Naive thymus-derived CD8-positive, alpha-beta T cell (primary cell): ENCODE measurements at regions not wholly inside any gene's neighbourhood (a gene's known extent, or its start where the extent isn't known, plus 50 kb on each side); places are given as distances from the start of the nearest gene placed in this dataset.

ENCODE experiments used
- ATAC-seq, 2 donors: fragments of 150-1000 bp; cut with Tn5 transposase in 1 of 2; sonication (Bioruptor Pico), chemical (Tn5 transposase) in 1 of 2; 1 replicate in 1 of 2; 2 replicates in 1 of 2; pipeline ENCODE4 v1.10.0; 2021; ENCODE audit warnings: mild to moderate bottlenecking in 2 of 2, moderate library complexity in 2 of 2
- POLR2A ChIA-PET: fragments of 350-600 bp; sonication (Branson Sonifier 250); formaldehyde crosslinking; loops from one replicate; lab custom pipeline; 2021; ENCODE audit warnings: antibody characterized with exemption; lab: Charles Lee
- DNase-seq, 10 donors: peaks; one replicate each; pipeline versions ENCODE4 v3.0.0 to v3.0.0-alpha.2; 2020 to 2022
- H3K27ac Mint-ChIP-seq, 10 donors: one replicate each; pipeline ENCODE4 v1.8.0; 2020 to 2022; ENCODE audit warnings: mild to moderate bottlenecking in 10 of 10, mixed read lengths in 10 of 10, moderate library complexity in 4 of 10, inconsistent platforms in 1 of 10
- H3K27me3 Mint-ChIP-seq, 5 donors: one replicate each; pipeline ENCODE4 v1.8.0; 2021 to 2022; ENCODE audit warnings: mixed read lengths in 5 of 5
- H3K36me3 Mint-ChIP-seq, 3 donors: one replicate each; pipeline ENCODE4 v1.8.0; 2020 to 2022; ENCODE audit warnings: mixed read lengths in 3 of 3, mild to moderate bottlenecking in 2 of 3, inconsistent platforms in 1 of 3
- H3K4me1 Mint-ChIP-seq, 4 donors: one replicate each; pipeline ENCODE4 v1.8.0; 2021 to 2022; ENCODE audit warnings: mixed read lengths in 4 of 4
- H3K4me3 Mint-ChIP-seq, 10 donors: one replicate each; pipeline ENCODE4 v1.8.0; 2020 to 2022; ENCODE audit warnings: mild to moderate bottlenecking in 10 of 10, mixed read lengths in 10 of 10, moderate library complexity in 6 of 10, inconsistent platforms in 1 of 10
- H3K9me3 Mint-ChIP-seq, 9 donors: one replicate each; pipeline ENCODE4 v1.8.0; 2020 to 2022; ENCODE audit warnings: mixed read lengths in 9 of 9, mild to moderate bottlenecking in 3 of 9, inconsistent platforms in 1 of 9, moderate library complexity in 1 of 9

GRCh38 chr3:22893101-22893500 lies 310.0 kb upstream of the UBE2E2 start:
- POLR2A ChIA-PET = no interaction called here
- Mint-ChIP-seq H3K9me3 (no peaks in the 10 kb centered on the region), H3K4me1 (no peaks in the 10 kb centered on the region), H3K36me3 (no peaks in the 10 kb centered on the region), H3K4me3 (no peak overlapping the region), H3K27ac (no peak overlapping the region), H3K27me3 (peaks cover 0 to 15% (median 11%) of the 10 kb centered on the region in 5 donors)
- no peak for DNase-seq
- ATAC-seq = no peak

- POLR2A ChIA-PET = no interaction called here
- Mint-ChIP-seq H3K36me3 (no peaks in the 10 kb centered on the region), H3K4me3 (no peak overlapping the region), H3K27ac (no peak overlapping the region), H3K9me3 (no peaks in the 10 kb centered on the region), H3K4me1 (no peaks in the 10 kb centered on the region), H3K27me3 (peaks cover 0 to 15% (median 11%) of the 10 kb centered on the region in 5 donors)
- no peak for ATAC-seq
- no peak for DNase-seq
Measured at GRCh38 chr3:22893644-22894325, 309.3 kb upstream of the UBE2E2 start.

- Mint-ChIP-seq H3K4me3 (no peak overlapping the region), H3K27ac (no peak overlapping the region), H3K9me3 (no peaks in the 10 kb centered on the region), H3K27me3 (peaks cover 0 to 15% (median 9%) of the 10 kb centered on the region in 5 donors), H3K4me1 (no peaks in the 10 kb centered on the region), H3K36me3 (no peaks in the 10 kb centered on the region)
- DNase-seq (no peak), ATAC-seq (no peak)
- POLR2A ChIA-PET = no interaction called here
Measured at GRCh38 chr3:22894865-22895264, 308.3 kb upstream of the UBE2E2 start.

- H3K36me3 Mint-ChIP-seq = no peaks in the 10 kb centered on the region
- H3K4me1 Mint-ChIP-seq = no peaks in the 10 kb centered on the region
- H3K4me3 Mint-ChIP-seq = no peak overlapping the region
- H3K27ac Mint-ChIP-seq = no peak overlapping the region
- H3K9me3 Mint-ChIP-seq = peaks cover 0 to 2% (median 0%) of the 10 kb centered on the region in 9 donors
- H3K27me3 Mint-ChIP-seq = peaks cover 0 to 14% (median 9%) of the 10 kb centered on the region in 5 donors
- ATAC-seq (no peak), DNase-seq (no peak)
- POLR2A ChIA-PET = no interaction called here
Measured at GRCh38 chr3:22895671-22896070, 307.5 kb upstream of the UBE2E2 start.

- Mint-ChIP-seq H3K9me3 (peaks cover 0 to 16% (median 2%) of the 10 kb centered on the region in 9 donors), H3K4me3 (no peak overlapping the region), H3K4me1 (no peaks in the 10 kb centered on the region), H3K27me3 (peaks cover 0 to 5% (median 0%) of the 10 kb centered on the region in 5 donors), H3K27ac (no peak overlapping the region), H3K36me3 (no peaks in the 10 kb centered on the region)
- ATAC-seq = no peak
- no peak for DNase-seq
- POLR2A ChIA-PET = no interaction called here
Measured at GRCh38 chr3:22898558-22898957, 304.6 kb upstream of the UBE2E2 start.

- POLR2A ChIA-PET = no interaction called here
- DNase-seq = no peak
- no peak for ATAC-seq
- Mint-ChIP-seq H3K36me3 (no peaks in the 10 kb centered on the region), H3K4me1 (no peaks in the 10 kb centered on the region), H3K9me3 (peaks cover 0 to 16% (median 2%) of the 10 kb centered on the region in 9 donors), H3K27ac (no peak overlapping the region), H3K4me3 (no peak overlapping the region), H3K27me3 (peaks cover 0 to 5% (median 0%) of the 10 kb centered on the region in 5 donors)
Measured at GRCh38 chr3:22899441-22899840, 303.7 kb upstream of the UBE2E2 start.

GRCh38 chr3:22900296-22900695 lies 302.8 kb upstream of the UBE2E2 start:
- Mint-ChIP-seq H3K27me3 (peaks cover 0 to 5% (median 0%) of the 10 kb centered on the region in 5 donors), H3K36me3 (no peaks in the 10 kb centered on the region), H3K9me3 (peaks cover 0 to 16% (median 2%) of the 10 kb centered on the region in 9 donors), H3K4me1 (no peaks in the 10 kb centered on the region), H3K4me3 (no peak overlapping the region), H3K27ac (no peak overlapping the region)
- ATAC-seq (no peak), DNase-seq (no peak)
- POLR2A ChIA-PET = no interaction called here

- no peak overlapping the region for H3K27ac Mint-ChIP-seq
- peaks cover 0 to 16% (median 2%) of the 10 kb centered on the region in 9 donors for H3K9me3 Mint-ChIP-seq
- no peak overlapping the region for H3K4me3 Mint-ChIP-seq
- no peak for DNase-seq
- no peaks in the 10 kb centered on the region for H3K4me1 Mint-ChIP-seq
- H3K27me3 Mint-ChIP-seq = no peaks in the 10 kb centered on the region
- no peaks in the 10 kb centered on the region for H3K36me3 Mint-ChIP-seq
- POLR2A ChIA-PET = no interaction called here
- ATAC-seq = no peak
Measured at GRCh38 chr3:22901684-22902083, 301.4 kb upstream of the UBE2E2 start.

GRCh38 chr3:22907161-22907780 lies 295.9 kb upstream of the UBE2E2 start:
- POLR2A ChIA-PET = no interaction called here
- DNase-seq (no peak), ATAC-seq (no peak)
- H3K4me3 Mint-ChIP-seq = no peak overlapping the region
- H3K4me1 Mint-ChIP-seq = no peaks in the 10 kb centered on the region
- peaks cover 0 to 1% (median 0%) of the 10 kb centered on the region in 5 donors for H3K27me3 Mint-ChIP-seq
- peaks cover 0 to 3% (median 0%) of the 10 kb centered on the region in 9 donors for H3K9me3 Mint-ChIP-seq
- H3K27ac Mint-ChIP-seq = no peak overlapping the region
- H3K36me3 Mint-ChIP-seq = no peaks in the 10 kb centered on the region

GRCh38 chr3:22907796-22908195 lies 295.3 kb upstream of the UBE2E2 start:
- DNase-seq (no peak), ATAC-seq (no peak)
- no peak overlapping the region for H3K4me3 Mint-ChIP-seq
- POLR2A ChIA-PET = no interaction called here
- H3K27ac Mint-ChIP-seq = no peak overlapping the region
- no peaks in the 10 kb centered on the region for H3K36me3 Mint-ChIP-seq
- peaks cover 0 to under 1% (median 0%) of the 10 kb centered on the region in 9 donors for H3K9me3 Mint-ChIP-seq
- H3K4me1 Mint-ChIP-seq = no peaks in the 10 kb centered on the region
- H3K27me3 Mint-ChIP-seq = peaks cover 0 to 2% (median 1%) of the 10 kb centered on the region in 5 donors

GRCh38 chr3:22908989-22909507 lies 294.1 kb upstream of the UBE2E2 start:
- DNase-seq = no peak
- Mint-ChIP-seq H3K9me3 (no peaks in the 10 kb centered on the region), H3K4me1 (no peaks in the 10 kb centered on the region), H3K4me3 (no peak overlapping the region), H3K27ac (no peak overlapping the region), H3K27me3 (peaks cover 0 to 3% (median 1%) of the 10 kb centered on the region in 5 donors), H3K36me3 (no peaks in the 10 kb centered on the region)
- POLR2A ChIA-PET = no interaction called here
- no peak for ATAC-seq

- Mint-ChIP-seq H3K9me3 (no peaks in the 10 kb centered on the region), H3K4me3 (no peak overlapping the region), H3K4me1 (no peaks in the 10 kb centered on the region), H3K27me3 (peaks cover 0 to 11% (median 2%) of the 10 kb centered on the region in 5 donors), H3K27ac (no peak overlapping the region), H3K36me3 (no peaks in the 10 kb centered on the region)
- POLR2A ChIA-PET = no interaction called here
- DNase-seq = no peak
- no peak for ATAC-seq
Measured at GRCh38 chr3:22916933-22917332, 286.2 kb upstream of the UBE2E2 start.

GRCh38 chr3:22920006-22920405 lies 283.1 kb upstream of the UBE2E2 start:
- no peak for DNase-seq
- Mint-ChIP-seq H3K4me3 (no peak overlapping the region), H3K36me3 (no peaks in the 10 kb centered on the region), H3K27me3 (peaks cover 0 to 11% (median 0%) of the 10 kb centered on the region in 5 donors), H3K27ac (no peak overlapping the region), H3K9me3 (no peaks in the 10 kb centered on the region), H3K4me1 (no peaks in the 10 kb centered on the region)
- no peak for ATAC-seq
- POLR2A ChIA-PET = no interaction called here
